ENCODE measurements at regions not wholly inside any gene's neighbourhood (a gene's known extent, or its start where the extent isn't known, plus 50 kb on each side); places are given as distances from the start of the nearest gene placed in this dataset.

DNA sequence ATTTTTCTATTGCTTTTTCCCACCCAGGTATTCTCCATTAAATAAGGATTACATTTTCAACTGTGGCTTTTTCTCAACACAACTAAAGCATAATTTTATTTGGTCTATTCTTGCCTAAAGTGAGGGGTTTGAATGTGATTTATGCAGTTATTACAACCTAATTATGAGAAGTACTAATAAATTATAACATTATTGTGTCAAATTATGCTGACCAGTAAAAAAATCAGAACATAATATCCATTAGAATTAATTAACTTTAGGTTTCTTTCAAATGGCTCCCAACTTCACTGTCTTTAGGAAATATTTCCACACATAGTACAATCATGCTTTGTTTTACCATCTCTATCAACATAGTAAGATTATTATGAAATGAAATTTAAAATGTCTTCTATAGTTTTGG, 1293.9 kb downstream of the FSTL5 start:
- no peak for DNase-seq

DNA sequence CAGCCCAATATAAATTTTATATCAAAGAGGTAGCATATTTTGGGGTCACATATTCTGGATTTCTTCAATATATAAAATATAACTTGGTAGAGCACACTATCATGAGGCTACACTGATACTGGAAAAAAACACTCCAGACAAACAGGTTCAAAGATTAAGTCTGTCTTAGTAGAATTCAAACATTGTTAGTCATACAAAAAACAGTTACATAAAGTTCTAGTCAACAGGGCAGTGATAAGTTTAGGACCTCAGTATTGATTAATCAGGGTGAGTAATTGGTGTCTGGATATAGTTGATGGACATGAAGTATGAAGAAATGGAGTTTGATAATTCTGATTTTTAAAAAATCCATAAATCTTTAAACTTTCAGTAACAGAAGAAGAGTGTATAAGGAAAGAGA, 1291.3 kb downstream of the FSTL5 start:
- DNase-seq: no peak

DNA sequence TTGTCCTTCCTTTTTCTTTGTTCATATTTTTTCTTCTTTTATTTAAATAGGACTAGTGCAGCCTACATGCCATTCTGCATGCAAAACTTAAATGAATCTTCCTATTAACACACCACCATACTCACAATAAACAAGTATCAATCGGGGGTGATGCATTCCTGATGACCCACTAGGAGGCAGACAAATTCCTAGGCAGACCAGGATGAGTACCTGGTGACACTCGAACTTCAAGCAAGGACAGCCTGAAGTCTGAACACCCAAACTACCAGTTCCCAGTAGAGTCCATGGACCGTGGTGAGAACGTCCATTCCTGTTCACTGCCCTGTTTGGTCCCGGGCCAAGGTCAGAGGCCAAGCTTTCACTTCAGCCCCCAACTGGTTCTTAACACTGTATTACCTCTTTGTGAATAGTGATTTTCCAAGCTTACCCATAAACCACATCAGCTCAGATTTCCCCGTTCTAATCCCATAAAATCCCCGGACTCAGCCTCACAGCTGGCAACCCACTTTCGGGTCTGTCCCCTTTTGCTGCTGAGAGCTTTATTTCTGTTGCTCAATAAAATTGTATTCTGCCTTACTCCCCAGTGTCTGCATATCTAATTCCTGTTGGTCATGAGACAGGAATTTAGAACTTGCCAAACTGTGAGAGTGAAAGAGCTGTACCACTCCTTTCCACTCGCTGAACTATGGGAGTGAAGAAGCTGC, 1286.6 kb downstream of the FSTL5 start:
- DNase-seq: no peak

DNA sequence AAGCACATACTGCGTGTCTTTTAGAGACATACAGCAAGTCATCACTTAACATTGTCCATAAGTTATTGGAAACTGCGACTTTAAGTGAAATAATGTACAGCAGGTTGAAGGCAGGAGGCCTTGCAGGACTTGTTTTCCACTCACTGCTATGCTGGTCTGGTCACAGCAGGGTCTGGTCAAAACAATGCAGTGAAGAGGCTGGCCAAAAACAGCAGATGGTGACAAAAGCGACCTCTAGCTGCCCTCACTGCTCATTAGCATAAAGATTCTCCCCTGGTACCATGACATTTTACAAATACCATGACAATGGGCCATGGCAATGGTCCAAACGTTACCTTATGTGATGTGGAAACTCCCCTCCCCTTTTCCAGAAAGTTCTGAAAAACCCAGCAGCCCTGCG, 1283.6 kb downstream of the FSTL5 start:
- no peak for DNase-seq

DNA sequence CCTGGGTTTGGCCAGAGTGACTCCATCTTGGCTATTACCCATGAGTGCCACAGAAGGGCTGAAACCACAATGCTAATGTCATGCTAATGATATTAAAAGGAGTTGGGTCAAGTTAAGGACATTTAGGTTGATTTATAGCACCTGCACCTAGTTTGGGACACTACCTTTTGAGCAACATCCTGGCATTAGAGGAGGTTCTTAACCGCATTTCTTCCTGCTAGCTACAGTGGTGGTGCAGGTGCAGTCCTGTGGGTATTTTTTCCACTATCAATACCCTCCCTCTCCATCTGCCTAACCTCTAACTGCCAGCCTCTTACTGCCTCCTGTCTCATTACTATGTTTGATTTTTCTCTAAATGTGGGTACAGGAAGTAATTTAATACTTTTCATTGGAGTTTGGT, 1276.1 kb downstream of the FSTL5 start:
- no peak for DNase-seq

DNA sequence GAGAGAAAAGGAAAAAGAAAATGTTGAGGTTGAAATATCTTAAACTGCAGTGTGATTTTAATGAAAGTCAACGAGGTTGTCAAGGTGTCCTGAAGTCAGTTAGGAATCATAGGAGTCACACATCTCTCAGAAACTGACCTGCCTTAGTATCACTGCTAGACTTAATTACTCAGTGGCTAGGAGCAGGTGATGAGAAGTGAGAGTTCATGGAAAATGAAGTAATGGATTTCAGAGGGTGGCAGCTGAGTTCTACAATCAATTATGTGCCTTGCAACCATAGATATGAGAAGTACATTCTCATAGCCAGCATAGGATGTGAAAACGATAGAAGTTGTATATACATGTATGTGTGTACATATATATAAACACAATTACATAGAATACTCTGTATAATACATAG, 1269.7 kb downstream of the FSTL5 start:
- DNase-seq: no peak

DNA sequence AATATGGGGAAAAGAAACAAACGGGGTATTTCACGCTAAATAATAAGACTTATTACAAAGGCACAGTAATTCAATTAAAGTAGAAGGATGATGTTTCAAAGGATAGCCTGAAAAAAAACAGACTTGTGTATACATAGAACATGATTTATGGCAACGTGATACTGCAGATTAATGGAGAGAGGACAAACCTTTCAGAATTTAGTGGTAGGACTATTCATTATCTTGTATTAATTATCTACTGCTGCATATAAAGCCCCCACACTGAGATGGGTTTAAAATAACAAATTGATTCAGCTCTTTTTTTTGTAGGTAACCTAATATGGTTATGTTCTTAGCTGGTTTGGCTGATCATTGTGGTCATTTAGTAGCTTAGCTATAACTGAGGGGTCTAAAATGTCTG, 1269.0 kb downstream of the FSTL5 start:
- DNase-seq: no peak

DNA sequence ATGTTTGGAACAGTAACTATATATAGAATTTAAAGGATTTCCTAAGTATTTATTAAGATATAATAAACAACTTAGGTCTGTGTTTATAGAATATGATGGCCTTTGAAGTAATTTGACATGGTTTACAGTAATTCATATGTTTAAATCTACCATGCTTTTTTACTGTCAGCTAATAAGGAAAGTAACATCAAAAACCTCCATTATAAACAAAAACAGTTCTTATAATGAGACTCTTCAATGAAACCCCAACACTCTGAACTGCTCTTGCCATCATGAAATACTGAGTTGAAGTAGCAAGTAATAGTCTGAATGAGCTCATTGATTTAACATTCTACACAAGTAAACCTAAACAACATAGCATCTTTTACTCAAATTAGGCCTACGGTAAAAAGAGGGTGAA, 1236.5 kb downstream of the FSTL5 start:
- DNase-seq: no peak

DNA sequence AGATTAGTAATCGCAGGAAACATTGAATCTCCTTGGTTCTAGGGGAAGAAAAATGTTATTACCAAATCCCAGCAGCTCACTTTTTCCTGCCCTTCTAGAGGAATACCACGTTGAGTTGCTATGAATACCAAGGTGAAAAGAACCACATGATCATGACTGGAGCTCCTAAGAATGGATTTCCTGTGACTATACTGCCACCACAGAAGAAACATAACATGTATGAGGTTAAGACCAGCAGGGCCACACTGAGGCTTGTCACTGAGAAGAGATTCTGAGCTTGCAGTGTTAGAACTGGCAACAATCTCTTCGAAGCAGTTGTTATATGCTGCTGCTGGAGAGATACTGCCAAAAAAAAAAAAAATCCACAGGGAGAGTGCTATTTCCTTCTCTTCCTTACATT, 1235.3 kb downstream of the FSTL5 start:
- DNase-seq: no peak

DNA sequence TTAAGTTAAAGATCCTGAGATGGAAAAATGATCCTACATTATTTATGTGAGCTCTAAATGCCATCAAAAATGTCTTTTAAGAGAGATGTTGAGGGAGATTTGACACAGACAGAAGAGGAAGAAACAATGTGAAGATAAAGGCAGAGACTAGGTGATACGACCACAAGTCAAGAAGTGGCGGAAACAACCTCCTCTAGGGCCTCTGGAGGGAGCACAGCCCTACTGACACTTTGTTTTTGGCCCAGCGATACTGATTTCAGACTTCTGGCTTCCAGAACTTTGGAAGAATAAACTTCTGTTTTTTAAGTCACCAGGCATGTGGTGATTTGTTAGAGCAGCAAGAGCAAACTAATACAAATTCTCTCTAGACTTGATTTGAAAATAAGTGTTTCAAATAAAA, 1216.1 kb downstream of the FSTL5 start:
- DNase-seq: no peak

DNA sequence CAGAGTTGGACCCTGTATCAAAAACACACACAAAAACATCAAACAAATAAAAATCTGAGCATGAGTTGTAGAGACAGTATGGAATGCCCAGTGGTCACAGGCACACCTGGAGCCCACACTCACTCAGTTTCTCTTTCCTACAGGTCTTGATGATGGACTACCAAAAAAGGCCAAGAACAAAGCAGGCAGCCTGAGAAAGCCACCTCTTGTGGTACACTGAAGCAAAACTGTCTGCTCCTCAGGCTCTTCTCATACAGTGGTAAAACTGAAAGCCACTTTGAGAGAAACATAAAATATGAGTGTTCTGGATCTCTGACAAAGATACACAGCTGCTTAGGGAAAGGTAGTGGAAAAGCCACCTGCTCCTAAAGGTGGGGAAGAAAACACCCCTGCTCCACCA, 1206.9 kb downstream of the FSTL5 start:
- DNase-seq: no peak

DNA sequence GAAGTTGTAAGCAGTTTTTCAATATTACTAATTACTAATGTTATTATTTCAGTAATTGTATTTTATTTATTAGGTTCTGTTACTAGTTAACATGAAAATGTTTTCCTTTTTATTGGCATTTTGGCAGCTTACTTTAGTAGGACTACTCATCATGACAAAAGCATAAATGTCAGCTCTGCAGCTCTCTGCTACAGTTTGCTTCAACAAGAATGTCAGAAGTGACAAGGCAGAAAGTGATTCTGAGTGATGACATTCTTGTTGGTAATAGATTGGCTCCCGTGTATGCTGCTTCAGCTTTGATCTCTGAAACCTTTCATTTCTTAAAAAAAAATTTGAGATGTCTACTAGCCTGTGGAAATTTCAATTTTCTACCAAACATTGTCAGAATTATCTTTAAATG, 1193.9 kb downstream of the FSTL5 start:
- DNase-seq: no peak

DNA sequence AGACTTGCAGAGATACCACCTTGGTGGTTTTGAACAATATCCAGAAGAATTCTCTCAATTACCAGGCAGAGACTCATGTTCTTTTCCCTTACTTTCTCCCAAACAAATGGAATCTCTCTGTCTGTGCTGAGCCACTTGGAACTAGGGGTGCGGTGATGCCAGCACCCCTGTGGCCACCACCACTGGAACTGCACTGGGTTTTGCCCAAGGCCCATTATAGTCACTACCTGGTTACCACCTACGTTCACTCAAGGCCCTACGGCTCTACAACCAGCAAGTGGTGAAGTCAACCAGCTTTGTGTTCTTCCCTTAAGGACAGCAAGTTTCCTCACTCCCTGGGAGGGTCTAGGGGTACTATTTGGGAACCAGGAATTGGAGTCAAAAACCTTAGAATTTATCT, 1183.7 kb downstream of the FSTL5 start:
- DNase-seq: no peak

DNA sequence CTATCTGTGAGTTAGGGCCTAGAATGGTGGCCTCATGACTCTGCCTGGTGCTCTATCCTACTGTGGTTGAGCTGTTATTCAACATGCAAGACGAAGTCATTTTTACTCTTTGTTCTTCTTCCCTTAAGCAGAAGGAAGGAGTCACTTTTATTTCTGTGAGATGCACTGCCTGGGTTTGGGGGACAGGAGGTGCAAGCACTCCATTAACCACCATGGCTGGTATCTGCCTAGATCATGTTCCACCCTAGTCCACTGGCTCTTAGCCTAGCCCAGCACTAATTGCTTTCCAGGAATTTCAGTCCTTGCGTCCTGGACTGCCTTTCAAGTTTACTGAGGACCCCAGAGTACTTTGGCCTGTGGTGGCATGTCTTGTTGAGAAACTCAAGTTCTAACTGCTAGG, 1182.7 kb downstream of the FSTL5 start:
- no peak for DNase-seq

DNA sequence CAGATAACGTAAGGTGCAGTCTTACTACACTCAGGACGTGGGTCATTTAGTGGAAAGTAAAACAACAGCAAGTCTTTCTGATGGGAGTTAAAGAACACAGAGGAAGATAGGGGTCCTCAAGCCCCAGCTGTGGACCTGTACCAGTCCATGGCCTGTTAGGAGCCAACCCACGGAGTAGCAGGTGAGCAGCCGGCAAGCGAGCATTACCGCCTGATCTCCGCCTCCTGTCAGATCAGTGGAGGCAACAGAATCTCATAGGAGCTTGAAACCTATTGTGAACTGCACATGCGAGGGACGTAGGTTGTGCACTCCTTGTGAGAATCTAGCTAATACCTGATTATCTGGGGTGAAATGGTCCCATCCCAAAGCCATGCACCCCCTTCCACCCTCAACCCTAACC, 1180.8 kb downstream of the FSTL5 start:
- no peak for DNase-seq

DNA sequence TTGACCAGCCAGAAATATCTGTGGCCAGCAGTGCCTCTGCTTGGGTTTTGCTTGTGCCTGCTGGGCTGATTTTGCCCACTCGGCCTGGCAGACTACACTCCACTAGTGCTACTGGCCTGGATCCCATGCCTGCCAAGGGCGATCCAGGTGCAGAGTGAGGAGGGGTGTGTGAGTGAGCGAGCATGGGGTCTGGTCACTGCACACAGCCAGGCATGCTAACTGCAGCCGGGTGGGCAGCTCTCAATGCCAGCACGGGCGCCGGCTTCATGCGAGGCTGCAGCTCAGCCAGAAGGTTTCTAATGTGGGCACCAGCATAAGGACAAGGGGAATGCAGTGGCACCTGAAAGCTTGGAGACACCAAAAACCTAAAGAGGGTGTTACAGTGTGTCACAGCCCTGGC, 1161.4 kb downstream of the FSTL5 start:
- DNase-seq: no peak

DNA sequence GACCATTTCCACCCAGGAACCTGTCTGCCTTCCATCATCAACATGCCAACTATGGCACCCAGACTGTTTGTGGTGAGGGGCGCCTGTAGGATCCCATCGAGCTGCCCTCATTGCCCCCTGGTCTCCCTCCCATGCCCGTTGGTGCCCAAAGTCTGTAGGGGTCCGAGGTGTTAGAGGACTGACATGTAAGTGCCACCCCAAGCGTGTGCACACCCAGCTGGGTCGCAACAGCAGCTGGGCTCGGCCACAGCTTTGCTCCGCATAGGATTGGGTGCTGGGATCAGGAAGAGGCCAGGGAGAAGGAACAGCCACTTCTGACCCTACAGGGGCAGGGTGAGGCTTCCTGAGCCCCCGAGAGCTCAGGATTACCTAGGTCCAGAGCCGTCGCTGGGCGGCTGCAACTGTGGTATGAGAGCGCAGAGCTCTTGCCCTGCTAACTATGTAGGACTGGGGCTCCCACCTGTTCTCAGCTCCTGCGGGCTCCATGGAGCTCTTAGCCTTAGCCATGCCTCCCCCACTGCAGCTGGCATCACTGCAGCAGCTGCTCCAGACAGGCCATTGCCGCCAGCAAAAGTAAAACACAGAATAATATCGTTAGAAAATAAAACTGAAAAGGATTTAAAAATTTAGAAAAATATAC, 1160.3 kb downstream of the FSTL5 start:
- DNase-seq: no peak

DNA sequence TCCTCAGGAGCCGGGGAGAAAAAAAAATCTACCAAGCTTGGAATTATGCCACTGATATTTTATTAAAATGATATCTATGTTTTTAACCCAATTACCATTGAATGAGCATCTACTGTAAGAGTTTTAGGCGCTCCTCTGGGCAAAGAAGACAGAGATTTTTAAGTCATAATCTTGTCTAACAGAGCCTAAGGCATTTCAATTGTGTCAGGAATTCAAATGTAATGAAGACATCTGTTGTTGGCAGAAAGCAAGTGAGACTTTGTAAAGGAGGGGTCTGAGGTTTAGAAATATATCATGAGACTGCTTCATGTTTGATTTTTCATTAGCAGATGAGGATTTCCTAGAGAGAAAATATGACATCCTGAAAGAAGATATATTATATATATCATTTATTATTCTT, 1158.1 kb downstream of the FSTL5 start:
- no peak for DNase-seq

DNA sequence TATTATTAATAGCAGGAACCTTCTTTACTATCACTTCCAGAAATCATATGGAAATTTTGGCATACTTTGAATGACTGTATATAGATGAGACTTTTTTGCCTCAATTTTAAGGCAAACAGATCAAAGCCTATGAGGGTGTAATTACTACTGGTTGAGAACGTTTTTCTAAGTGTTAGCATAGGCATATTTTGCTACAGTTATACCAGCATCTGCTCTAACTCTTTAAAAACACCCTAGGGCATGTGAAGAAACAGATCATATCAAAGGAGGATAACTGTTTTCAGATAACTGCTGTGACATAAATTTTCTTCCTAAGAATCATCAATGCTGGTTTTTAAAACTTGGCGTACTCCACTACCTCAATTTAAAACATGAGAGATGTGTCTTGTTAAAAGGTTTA, 1155.3 kb downstream of the FSTL5 start:
- no peak for DNase-seq

DNA sequence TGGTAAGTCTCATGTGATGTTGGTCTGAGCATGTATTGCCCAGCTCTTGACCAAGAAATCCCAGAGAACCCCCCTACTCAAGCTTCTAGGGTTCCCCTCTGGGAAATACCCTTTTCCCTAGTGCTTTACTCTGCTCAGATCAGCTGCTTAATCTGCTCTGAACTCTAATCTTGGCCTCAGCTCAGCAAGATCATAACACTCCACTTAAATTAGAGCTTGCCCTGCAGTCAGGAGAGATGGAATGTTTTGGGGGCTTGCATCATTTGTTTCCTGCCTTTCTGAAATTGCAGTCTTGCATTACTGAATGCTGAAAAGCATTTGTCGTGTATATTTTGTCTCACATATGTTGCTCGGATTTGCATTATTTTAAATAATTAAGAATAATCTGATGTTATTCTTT, 1153.6 kb downstream of the FSTL5 start:
- no peak for DNase-seq
